Mammary epithelial cell (primary cell): ENCODE measurements at regions not wholly inside any gene's neighbourhood (a gene's known extent, or its start where the extent isn't known, plus 50 kb on each side); places are given as distances from the start of the nearest gene placed in this dataset.

Experiments
- CTCF ChIP-seq, 2 donors: IDR thresholded peaks in 1 of 2; conservative IDR thresholded peaks in 1 of 2; 2 replicates each; pipeline ENCODE4 v1.5.1; 2011 to 2012; ENCODE audit warnings: inconsistent platforms in 2 of 2, low read length in 2 of 2, mild to moderate bottlenecking in 2 of 2, control low read depth in 1 of 2, low read depth in 1 of 2; ENCODE audit not compliant: insufficient read depth in 1 of 2; ENCODE audit errors: extremely low read depth in 1 of 2
- EZH2 ChIP-seq: IDR thresholded peaks from 2 replicates; pipeline ENCODE4 v1.6.1; 2012; ENCODE audit warnings: low read length, inconsistent platforms, borderline replicate concordance

- TF ChIP-seq CTCF (conservative IDR thresholded peaks at IDR 0.05 in 1 of 2, IDR thresholded peaks at IDR 0.05 in 1 of 2; ENCODE audit: extremely low read depth in 1 of 2, insufficient read depth in 1 of 2, low read depth in 1 of 2, low read length in 2 of 2), result no peak
- no peak for TF ChIP-seq EZH2
Observed at GRCh38 chr15:39466750-39467105, 114.2 kb upstream of the THBS1 start.
